GF-D8 (cell line): ENCODE measurements at regions not wholly inside any gene's neighbourhood (a gene's known extent, or its start where the extent isn't known, plus 50 kb on each side); places are given as distances from the start of the nearest gene placed in this dataset.
"Not testable (repeated sequence)": the region's sequence is repeated elsewhere in the genome, so short reads cannot be mapped to it uniquely, and the experiment has no call there.

ENCODE experiments used
- DNase-seq: peaks from one replicate; lab custom pipeline; 2025; lab: John Stamatoyannopoulos, UW

GRCh38 chr4:100900945-100901344 lies 383.1 kb upstream of the EMCN start:
- not testable (repeated sequence) for DNase-seq

DNA sequence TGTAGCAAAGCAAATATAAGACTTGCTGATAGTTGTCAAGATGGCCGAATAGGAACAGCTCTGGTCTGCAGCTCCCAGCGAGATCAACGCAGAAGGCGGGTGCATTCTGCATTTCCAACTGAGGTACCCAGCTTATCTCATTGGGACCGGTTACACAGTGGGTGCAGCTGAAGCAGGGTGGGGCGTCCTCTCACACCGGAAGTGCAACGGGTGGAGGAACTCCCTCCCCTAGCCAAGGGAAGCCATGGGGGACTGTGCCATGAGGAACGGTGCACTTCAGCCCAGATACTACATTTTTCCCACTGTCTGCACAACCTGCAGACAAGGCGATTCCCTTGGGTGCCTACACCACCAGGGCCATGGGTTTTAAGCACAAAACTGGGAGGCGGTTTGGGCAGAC lies 382.3 kb upstream of the EMCN start:
- no peak for DNase-seq

DNA sequence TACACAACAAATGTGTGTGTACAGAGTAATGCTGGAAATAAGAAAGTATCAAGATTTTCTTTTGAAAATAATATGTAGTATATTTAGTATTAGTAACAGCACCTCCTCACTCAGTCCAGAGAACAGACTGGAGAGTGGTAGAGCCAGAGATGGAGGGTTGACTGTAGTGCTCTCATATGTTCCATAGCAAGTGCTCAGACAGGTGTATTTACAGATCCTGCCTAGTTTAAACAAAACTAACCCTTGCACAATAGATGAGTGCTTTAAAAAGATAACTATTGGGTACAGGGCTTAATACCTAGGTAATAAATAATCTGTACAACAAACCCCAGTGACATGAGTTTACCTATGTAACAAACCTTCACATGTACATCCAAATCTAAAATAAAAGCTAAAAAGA lies 381.0 kb upstream of the EMCN start:
- no peak for DNase-seq

GRCh38 chr4:100895556-100896197 lies 377.9 kb upstream of the EMCN start:
- DNase-seq = no peak

GRCh38 chr4:100894339-100894870 lies 376.6 kb upstream of the EMCN start:
- no peak for DNase-seq

DNA sequence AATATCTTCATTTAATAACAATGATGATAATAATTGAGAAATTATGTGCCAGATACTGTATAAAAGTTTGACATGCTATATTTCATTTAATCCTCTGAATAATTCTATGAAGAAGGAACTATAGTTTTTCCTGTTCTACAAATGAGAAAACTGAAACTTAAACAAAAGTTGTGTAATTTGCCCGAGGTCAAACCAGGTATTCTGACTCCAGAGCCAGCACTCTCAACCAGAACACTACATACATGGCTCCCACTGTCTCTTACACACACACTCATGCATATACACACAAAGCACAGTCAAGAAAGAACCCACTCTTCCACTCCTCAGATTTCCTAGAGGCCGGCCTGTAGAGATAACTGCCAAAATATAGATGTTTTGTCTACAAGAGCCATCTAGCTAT lies 374.0 kb upstream of the EMCN start:
- DNase-seq = no peak

- DNase-seq = no peak
Observed at GRCh38 chr4:100889898-100890297, 372.1 kb upstream of the EMCN start.

DNA sequence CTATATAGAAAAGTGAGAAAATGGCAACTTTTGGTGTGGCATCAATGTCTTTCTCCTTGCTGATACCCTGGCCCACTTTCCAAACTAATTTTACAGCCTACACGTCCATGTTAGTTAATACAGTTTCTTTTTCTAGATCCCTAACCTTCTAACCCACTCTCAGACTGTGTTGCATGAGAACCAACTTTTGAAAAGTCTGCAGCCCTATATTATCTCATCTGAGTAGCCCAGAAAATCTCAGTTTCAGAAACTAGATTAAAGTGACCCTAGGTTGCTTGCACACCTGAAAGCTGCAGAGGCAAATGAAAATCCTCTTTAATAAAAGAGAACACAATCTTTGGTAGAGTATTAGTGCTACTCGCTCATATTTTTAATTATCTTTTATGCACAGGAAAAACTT lies 371.6 kb upstream of the EMCN start:
- DNase-seq = no peak

- no peak for DNase-seq
Observed at GRCh38 chr4:100882661-100883060, 364.8 kb upstream of the EMCN start.

DNA sequence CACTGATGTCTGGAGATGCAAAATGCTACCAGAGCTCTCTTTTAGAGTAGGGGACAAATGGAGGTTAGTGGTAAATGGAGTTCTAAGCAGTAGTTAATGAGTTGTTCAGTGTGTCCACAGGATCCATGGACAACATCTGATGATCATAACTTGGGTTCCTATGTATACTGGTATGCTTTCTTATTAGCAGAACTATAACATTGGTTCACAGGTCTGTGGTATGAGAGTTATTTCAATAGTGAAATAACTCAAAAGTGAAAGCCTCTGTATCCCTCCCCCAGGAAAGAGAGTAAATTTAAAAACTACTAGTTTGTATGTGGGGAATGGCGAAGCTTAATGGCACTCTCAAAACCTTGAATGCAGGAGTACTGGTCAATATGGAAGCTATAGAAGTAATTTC lies 363.5 kb upstream of the EMCN start:
- no peak for DNase-seq

DNA sequence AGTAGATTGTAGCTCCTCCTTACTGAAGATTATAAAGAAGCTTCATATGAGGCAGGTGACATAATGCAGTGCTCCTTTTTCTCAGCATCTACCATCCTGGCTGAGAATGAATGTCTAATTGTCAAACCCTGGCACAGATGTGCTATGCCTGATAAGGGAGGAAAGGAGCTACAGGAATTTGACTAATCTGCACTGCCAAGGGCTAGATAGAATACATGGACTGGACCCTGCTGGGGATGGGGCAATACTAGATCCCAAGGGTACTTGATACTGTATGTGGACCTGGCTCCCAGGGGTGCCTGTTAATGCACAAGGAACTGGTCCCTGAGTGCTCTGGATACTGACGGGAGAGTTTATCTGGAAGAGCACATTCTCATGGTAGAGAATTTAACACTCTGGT lies 362.2 kb upstream of the EMCN start:
- DNase-seq = no peak

- no peak for DNase-seq
Observed at GRCh38 chr4:100879471-100879870, 361.6 kb upstream of the EMCN start.

DNA sequence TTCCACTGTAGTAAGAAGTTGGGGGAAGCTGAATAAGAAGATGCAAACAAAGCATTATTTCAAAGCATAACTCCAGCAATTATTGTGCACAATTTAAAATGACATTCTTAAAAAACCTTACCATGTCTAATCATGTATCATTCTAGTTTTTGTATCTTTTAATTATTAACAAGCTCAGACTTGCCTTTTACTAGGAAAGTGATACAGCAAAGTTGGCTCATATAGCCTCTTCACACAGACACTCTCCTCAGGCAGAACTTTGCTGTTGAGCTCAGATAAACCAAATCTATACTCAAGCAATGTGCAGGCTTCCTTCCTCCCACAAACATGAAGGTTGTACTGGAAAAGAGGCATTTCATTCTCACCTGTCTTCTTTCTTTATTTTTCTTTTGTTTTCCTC lies 358.7 kb upstream of the EMCN start:
- no peak for DNase-seq

DNA sequence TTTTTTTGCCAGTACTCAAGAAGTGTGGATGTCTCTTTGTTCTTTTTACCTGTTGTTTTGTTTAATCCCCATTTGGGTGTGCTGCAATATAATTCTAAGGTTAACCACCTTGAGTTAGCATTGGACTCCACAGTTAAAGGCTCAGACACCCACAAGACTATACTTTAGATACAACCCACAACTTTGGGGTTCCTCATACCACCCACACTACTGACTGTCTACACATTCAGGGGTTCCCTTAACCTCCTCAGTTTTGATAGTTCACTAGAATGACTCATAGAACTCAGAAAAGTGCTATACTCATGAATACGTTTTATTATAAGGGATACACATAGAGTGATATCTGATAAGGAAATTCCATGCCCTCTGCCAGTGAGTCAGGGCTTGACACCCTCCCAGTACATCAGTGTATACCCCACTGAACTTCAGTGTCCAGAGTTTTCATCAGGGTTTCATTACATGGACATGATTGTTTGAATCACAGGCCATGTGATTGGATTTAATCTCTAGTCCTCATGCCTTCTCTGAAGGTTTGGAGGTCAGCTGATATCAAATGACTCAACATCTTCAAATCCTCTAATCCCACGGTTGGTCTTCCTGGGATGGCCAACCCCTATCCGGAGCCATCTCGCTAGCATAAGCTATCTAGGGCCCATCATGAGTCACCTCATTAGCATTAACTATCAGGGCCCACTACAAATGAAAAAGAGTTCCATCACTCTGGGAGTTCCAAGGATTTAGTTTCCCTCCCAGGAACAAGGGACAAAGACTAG lies 357.7 kb upstream of the EMCN start:
- no peak for DNase-seq

DNA sequence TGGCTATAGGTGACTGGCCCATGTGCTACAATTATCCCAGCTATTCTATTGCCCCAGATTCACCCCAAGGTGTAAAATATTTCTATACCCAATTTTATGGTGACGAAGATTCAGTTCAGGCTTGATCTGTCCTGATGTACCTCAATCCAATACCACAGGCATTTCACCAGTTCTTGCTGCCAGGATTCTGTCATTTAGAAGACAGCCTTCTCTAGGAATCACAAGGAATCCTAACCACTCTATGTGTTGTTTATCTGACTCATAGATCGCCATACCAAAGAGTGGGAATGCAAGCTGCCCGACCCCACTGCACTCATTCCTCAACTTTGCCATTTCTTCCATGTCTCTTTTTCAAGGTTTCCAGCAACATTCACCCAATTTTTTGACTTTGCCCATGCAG lies 355.0 kb upstream of the EMCN start:
- no peak for DNase-seq

DNA sequence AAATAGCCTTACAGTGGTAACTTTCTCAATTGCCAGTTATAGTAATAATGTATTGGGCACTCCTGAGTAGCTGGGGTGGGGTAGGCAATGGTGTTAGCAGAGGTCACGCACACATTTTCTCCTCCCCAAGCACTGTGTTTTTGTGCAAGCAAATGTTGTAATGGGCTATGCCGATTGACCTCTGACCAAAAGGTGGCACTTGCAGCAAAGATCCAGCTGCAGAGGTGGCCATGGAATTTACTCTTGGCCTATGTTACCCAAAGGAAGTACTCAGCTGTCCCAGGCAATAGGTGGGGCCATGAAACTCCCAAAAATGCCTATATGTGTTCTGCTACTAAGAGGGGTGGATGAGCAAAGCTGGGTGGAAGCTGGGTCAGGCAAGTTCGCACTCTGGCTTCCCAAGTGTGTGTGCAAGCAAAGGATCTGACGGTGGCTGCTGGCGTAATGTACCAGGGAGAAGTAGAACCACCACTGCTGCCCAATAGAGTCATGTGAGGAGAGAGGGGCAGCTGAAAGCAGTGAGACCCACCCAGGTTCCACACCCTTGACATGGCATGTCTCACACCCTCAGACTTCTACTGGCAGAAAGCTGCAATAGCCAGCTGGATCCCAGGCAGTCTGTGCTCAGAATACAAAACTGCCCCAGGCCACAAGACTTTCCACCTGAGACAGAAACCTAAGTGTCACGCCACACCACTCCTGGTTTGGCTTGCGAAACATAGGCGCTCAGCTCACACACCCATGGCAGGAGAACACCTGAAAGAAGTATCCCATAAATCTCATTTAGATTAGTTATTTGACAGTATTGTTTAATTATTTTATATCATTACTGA lies 353.3 kb upstream of the EMCN start:
- DNase-seq = no peak

- DNase-seq = no peak
Observed at GRCh38 chr4:100869276-100869675, 351.5 kb upstream of the EMCN start.

DNA sequence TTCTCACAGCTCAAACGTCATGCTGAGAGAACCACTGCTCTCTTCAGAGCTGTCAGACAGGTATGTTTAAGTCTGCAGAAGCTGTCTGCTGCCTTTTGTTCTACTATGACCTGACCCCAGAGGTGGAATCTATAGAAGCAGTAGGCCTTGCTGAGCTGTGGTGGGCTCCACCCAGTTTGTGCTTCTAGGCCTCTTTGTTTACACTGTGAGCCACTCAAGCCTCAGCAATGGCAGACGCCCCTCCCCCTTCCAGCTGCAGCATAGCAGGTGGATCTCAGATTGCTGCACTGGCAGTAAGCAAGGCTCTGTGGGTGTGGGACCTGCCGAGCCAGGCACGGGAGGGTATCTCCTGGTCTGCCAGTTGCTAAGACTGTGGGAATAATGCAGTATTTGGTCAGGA lies 350.5 kb upstream of the EMCN start:
- DNase-seq = not testable (repeated sequence)

GRCh38 chr4:100852326-100852725 lies 334.5 kb upstream of the EMCN start:
- DNase-seq = no peak

DNA sequence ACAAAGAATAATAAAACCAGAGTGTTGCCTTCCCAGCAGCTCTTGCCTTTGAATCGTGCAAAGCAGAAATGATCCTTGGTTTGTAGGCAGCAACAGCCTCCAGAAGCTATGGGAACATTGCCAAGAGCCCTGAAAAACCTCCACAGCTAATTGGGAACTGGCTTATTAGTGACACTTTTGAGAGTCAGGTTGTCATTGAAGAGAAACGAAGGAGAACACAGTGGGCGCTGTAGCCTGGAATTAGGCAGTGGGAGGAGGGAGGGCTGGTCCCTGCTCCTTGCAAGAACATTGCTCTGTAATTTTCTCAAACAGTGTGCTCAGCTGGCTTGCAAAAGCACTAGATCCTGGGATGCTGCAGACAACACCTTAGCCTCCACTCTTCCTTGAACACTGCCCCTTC lies 331.5 kb upstream of the EMCN start:
- DNase-seq = no peak

- DNase-seq = no peak
Observed at GRCh38 chr4:100848841-100849240, 331.0 kb upstream of the EMCN start.

- DNase-seq = no peak
Observed at GRCh38 chr4:100843910-100844309, 326.1 kb upstream of the EMCN start.

DNA sequence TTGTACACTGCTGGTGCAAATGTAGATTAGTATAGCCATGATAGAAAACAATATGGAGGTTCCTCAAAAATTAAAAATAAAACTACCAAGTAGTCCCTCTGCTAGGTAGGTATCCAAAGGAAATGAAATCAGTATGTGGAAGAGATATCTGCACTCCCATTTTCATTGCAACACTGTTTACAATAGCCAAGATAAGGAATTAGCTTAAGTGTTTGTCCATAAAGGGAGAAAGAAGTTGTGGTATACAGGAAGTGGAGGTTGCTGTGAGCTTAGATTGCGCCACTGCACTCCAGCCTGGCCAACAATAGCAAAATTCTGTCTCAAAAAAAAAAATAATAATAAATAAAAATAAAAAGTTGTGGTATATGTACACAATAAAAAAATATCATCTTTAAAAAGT lies 325.0 kb upstream of the EMCN start:
- no peak for DNase-seq
